HG03354 (cell line): ENCODE measurements at regions not wholly inside any gene's neighbourhood (a gene's known extent, or its start where the extent isn't known, plus 50 kb on each side); places are given as distances from the start of the nearest gene placed in this dataset.

ENCODE experiments used
- ATAC-seq: cut with Tn5 transposase; IDR thresholded peaks from one replicate; pipeline ENCODE4 v1.9.1; 2021; ENCODE audit warnings: mild to moderate bottlenecking; ENCODE audit not compliant: unreplicated experiment, poor library complexity, severe bottlenecking

DNA sequence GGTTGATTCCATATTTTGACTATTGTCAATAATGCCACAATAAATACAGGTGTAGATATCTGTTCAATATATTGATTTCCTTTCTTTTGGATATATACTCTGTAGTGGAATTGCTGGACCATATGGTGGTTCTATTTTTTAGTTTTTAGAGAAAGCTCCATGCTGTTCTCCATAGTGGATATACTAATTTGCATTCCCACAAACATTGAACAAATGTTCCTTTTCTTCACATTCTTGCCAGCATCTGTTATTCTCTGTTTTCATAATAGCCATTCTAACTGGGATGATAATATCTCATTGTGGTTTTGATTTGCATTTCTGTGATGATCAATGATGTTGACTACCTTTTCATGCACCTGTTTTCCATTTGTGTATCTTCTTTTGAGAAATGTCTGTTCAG is 973.7 kb downstream of the REEP3 start:
- ATAC-seq = no peak

DNA sequence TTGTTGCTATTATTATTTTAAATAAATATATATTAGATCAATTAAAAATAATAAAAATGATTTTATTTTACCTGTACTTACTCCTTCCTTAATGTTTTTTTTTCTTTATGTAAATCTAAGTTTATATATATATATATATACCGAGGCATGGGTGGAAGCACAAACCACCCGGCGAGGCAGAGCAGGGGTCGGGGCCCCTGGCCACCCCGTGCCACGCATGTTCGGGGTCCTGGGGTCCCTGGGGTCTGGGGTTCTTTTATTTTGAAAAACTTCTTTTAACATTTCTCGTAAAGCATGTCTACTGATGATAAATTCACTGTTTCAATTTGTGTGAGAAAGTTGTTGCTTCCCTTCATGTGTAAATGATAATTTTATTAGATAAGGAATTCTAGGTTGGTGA is 976.1 kb downstream of the REEP3 start:
- no peak for ATAC-seq

DNA sequence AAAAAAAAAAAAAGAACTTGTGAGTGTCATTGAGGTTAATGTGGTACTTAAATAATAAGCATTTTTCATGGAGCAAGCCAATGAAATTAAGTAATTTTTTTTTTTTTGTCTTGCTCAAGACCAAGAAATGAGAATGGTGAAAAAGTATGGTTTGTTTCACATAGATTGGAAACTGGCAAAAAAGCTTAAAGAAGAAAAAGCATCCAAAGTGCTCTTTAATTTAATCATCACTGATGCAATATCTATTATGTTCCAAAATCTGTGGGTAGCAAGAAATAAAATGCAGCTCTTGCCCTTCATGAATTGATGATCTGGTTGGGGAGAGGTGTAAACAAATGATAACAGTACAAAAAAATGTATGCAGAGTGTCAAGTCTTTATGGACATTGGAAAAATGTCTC is 980.6 kb downstream of the REEP3 start:
- no peak for ATAC-seq

DNA sequence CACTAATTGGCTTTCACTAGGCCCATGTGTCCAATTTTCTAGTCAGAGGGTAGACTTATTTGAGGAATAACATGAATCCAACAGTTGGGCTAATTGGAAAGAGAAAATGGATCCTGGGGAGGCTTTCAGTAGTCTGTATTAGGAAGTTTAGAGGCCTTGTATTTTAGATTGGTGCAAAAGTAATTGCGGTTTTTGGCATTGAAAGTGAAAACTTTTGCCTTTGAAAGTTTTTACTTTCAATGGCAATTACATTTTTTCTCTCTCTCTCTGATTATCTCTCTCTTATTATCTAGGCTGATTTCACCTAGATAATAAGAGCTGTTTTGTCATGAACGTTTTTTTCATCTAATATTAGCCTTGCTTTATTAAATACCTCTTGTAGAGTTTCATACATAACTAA is 981.7 kb downstream of the REEP3 start:
- ATAC-seq = no peak

DNA sequence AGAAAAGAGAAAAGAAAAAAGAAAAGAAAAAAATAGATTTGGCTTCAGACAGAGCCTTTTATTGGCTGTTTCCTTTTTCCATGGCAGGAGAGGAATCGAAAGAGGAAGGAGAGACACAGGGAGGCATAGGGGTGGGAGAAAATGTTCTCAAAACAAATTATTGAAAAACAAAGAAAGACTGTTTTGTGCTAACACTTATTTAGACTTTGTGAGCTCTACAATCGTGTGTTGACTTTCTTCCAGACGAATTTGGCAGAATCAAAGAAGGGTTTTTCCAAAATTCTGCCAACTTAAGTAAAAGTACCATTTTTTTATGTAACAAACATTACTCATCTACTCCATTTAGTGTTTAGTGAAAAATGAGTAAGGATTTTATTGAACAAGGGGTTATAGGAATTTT is 982.2 kb downstream of the REEP3 start:
- ATAC-seq = no peak

DNA sequence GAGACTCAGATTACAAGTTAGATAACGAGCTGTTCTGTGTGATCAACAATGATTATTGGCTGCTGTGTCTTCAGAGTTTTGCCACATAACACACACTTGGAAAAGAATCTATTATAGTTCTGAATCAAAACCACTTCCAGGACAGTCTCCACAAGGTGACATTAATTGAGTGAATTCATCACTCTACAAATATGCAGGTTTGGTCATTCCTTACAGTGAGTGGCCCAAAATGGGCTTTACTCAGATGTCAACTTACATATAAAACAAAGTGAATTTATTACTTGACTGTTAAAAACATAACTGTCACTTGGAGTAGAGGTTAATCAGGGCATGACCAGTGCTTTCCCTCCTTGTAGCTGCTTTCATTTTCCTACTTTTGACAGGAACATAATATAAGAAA is 984.3 kb downstream of the REEP3 start:
- no peak for ATAC-seq

DNA sequence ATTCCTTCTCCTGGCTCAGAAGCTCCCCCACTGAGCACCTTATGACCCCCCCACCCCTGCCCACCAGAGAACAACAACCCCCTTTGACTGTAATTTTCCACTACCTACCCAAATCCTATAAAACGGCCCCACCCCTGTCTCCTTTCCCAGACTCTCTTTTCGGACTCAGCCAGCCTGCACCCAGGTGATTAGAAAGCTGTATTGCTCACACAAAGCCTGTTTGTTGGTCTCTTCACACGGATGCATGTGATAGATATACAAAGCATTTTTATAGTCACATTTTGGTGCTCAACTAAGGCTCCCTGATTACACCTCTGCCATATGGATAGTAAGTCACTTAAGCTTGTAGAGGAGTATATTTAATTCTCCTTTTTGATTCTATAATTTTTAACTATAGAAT is 985.8 kb downstream of the REEP3 start:
- ATAC-seq = no peak

DNA sequence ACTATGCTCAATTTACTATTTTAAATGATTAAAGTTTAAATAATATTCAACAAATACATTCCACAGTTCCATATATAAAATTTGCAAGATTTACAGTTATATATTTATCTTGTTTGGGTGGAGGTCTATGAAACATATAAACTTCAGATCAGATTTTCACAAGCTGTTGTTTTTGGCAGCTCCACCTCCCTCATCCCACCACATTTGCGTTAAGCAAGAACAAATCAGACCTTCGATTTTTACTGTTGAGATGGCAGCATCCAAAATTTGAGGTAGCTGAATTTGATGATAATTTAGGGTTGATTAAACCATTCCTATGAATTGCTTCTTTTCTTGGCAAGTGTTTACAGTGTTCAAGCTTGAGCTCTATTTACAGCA is 986.4 kb downstream of the REEP3 start:
- ATAC-seq = no peak

DNA sequence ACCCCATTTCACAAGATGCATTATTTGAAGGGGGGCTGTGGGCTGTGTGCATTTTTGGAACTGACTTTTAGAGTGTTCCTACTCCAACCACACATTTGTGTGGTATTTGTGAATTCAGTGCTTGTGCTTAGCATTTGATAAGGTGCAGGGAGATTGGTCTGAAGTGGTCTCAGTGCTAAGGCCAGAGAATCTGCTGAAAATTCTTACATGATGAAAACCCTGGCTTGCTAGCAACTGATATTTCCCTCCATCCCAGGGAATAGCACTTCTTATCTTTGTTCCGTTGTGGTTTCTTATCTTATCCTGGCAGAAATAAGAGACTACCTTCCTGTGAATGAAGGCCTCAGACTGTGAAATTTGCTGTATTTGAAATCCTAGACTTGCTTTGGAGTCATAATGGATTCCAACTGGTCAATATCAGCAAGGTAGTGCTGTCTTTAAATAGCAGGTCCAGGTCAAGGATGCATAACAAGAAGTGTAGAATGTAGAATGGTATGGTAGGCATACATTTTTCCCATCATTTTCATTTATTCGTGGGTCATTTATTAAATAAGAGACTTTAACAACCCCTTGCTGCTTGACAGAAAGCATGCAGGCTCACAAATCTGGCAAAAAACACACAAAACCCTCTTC is 986.9 kb downstream of the REEP3 start:
- no peak for ATAC-seq

DNA sequence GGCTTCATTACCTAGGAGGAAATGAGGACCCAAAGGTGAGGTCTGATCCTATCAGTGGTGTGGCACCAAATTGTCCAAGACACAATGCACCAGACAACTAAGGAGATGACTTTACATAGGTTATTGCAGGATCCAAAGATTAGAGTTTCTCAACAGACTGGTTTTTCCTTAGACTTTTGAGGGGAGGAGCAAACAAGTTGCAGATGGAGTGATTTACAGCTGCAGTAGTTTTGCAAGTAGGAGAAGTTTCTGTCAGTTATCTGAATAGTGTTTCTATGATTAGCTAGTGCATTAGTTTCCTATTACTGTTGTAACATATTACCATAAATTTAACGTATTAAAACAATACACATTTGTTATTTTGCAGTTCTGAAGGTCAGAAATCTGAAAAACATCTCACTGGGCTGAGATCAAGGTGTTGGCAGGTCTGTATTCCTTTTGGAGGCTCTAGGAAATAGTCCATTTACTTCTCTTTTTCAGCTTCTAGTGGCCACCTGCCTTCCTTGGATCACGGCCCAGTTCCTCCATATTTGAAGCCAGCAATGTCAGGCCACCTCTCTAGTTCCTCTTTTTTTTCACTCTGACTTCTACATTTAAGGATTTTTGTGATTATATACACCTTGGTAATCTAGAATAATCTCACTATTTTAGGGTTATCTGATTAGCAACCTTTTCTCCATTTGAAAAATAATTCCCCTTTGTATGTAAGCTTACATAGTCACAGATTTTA is 994.9 kb downstream of the REEP3 start:
- ATAC-seq = no peak

DNA sequence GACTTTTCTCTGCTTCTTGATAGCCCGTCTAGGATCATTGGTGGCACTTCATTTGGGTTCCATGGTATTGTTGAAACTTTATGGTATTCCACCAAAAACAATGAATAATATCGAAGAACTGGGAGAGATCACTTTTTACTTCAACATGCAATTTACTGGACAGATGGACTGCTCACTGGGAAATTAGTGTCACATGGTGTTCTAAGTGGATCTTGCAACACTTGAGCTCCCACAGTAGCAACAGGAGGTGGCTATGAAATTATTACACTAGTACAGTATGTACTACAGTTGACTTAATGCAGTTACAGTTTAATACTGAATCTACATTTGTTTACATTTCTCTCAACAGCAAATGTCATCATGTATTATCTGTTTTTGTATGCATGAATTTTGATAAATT is 997.3 kb downstream of the REEP3 start:
- no peak for ATAC-seq

DNA sequence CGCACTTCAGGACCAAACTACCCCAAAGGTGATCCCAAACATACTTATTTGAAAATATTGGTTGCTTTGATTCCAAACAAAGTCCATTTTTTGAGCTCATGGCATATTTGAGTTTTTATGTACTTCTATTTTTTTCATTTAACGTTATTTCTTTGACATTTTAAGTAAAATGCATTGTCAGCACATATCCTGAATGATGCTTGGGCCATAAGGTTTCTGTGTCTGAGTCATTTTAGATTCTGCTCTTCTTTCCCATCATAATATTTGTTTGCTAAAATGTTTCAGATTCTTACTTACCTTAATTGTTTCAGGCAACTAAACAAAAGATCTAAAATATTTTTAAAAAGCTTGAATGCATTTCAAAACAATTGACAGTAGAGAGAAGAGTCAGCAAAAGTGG is 998.2 kb downstream of the REEP3 start:
- ATAC-seq = no peak

DNA sequence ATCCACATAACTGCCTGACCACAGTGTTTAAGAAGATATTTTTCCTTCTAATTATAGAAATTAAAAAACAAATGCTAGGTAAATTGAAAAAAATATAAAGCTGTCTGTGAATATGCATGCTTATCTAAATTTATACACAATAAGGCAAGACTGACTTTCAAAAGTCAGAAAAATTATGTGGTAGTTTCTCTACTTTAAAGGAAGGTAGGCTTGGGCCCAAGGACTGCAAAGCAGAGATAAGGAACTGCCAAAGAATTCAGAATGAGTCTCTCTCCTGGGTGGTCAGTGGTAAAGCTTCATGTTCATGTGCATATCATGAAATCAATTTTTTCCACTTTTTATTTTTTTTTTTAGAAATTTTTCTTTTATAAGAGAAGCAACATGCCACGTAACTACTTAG is 998.6 kb downstream of the REEP3 start:
- no peak for ATAC-seq

DNA sequence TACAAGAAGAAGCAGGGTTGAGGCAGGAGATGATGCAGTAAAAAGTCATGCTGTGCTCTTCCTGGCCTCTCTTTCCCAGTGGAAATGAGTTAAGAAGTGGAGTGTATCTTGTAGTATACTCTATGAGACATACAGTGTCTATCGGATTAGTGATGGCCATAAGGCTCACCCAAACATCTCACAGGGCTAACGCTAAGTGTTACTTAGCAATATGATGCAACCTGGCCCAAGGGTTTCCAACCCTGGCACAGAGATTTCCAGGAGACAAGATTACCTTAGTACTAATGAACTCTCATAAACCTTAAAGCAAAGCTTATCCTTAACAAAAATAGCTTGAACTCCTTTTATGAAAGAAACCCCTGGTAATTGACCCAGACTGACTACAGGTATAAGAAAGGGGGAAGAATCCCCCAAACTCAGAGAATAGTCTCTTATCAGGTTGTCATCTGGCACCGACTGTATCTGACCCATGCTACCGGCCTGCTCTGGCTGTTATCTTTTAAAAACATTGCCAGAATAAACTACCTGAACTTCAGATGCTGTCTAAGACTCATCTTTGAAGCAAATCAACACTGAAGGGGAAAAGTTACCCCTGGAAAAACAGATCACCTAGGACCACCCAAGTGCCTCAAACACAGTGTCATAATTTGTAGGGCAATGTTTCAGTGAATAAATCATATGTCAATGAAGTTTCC is 1002.0 kb downstream of the REEP3 start:
- no peak for ATAC-seq

DNA sequence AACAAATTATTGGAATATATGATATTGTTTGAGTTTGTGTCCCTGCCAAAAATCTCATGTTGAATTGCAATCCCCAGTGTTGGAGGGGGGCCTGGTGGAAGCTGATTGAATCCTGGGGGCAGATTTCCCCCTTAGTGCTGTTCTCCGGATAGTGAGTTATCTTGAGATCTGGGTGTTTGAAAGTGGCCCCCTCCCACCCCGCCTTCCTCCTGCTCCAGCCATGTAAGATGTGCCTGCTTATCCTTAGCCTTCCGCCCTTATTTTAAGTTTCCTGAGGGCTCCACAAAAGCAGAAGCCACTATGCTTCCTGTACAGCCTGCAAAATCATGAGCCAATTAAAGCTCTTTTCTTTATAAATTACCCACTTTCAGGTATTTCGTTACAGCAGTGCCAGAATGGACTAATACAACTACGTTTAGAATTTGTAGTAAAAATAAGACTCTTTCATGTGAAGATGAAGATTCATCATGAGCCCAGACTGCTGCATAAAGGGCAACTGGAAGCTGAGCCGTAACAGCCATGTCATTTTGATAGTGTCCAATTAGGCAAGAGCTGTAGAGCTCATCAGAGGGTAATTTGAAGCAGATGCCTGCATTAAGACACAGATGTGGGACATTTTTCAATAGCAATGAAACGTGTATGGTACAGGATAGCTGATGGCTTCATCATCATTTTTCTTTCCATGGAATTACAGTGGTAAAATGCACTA is 1007.2 kb downstream of the REEP3 start:
- ATAC-seq = no peak

DNA sequence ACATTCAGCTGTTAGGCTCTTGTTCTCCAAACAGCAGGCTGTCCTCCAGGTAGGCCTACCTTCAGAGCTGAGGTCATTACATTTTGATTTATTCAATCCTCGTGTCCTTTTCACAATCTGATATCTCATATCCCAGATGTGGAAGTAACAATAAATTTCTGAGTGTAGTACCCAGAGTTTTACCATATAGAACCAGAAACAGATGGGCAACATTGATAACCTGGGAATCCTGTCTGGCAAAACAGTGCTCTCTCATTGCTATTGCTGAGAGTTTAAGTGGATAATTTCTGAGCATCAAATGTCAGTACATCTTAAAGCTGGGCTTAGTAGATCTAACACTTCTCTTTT is 1007.8 kb downstream of the REEP3 start:
- no peak for ATAC-seq

DNA sequence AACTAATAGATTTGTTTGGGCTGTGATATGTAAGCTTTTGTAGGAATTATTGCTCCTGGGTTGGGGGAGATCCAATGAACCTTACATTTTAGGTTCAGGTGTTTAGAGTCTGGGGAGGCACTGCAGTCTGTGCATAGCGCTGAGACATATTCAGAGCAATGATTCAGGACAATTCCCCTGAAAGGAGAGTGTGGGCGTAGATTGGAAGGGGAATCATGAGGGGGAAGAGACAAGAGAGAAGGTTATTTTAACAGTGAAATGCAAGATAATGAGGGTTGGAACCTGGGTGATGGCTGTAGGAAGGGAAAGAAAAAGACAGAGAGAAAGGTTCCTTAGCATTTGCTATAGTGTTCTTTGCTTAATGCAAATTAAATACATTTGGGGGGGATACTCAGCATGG is 1013.4 kb downstream of the REEP3 start:
- ATAC-seq = no peak

DNA sequence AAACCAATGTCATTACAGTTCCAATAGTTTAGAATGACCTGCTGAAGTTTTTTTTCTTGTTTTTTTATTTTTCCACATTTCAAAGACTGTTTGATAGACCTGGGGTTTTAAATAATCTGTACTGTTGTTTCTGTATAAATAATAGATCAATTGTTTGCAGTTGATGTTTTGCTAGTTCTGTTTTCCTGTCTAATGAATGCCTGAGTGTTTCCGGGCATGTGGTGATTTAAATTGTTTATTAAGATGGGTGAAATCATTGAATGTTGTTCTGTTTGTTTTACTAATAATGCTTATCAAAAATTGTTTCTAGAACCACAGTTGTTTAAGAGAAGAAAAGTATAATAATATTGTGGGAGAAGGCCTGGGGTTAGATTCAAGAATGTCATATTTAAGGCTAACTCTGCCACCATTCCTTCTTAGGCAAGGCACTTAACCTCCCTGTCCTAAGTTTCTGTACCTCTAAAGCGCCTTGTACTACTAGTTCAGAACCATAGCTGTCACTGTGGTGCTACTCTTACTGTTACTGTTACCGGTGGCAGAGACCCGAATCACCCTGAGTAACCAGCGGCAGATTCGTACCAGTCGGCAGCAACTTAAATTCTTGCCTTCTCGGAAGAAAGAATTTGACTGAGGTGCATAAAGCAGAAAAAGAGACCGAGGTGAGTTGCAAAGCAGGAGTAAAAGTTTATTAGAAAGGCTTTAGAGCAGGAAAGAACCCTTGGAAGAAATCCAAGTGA is 1014.1 kb downstream of the REEP3 start:
- no peak for ATAC-seq

DNA sequence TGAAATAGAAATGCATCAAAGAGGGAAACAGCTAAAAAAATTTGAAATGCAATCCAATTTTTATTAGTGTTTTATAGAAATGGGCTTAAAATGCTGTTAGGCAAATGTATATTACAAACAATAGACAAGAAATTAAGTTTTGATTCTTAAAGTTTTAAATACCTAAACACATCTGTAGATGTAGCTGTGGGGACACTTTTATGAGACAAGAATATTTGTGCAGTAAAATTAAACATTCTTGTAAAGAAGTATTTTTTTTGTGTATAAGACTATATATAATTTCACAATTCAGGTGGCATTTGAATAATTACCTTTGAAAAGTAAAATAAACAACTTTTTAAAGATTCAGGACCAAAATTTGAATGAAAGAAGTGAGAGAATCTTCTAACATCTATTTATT is 1015.9 kb downstream of the REEP3 start:
- no peak for ATAC-seq

DNA sequence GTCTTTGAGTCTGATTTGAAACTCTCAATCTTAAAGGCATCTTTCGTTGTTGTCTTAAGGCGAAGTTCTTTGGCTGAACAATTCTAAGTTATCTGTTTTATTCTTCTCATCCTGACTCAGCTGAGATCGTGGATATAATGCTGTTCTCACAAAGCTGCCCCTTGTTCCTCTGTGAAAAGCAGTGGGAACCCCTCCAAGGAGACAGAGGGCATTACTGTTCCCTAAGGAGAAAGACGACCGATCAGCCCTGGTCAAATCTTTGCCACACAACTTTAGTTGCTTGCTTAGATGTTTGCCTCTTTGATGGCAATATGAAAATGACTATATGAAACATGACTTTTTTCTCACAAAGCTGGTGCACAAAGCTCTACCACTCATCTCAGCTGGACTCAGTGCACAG is 1016.7 kb downstream of the REEP3 start:
- no peak for ATAC-seq
